Right lobe of liver (tissue), 4 donors: ENCODE measurements at regions not wholly inside any gene's neighbourhood (a gene's known extent, or its start where the extent isn't known, plus 50 kb on each side); places are given as distances from the start of the nearest gene placed in this dataset.

Source experiments
- CTCF ChIP-seq, 4 donors: fragments of 200-600 bp in 3 of 4; fragments of 450-650 bp in 1 of 4; IDR thresholded peaks; one replicate each; pipeline versions ENCODE4 v1.5.1 to v1.8.0; 2016 to 2022; ENCODE audit warnings: antibody characterized with exemption in 4 of 4, mild to moderate bottlenecking in 2 of 4
- POLR2A ChIP-seq: fragments of 450-650 bp; IDR thresholded peaks from one replicate; pipeline ENCODE4 v1.6.1; 2017; ENCODE audit warnings: antibody characterized with exemption, mild to moderate bottlenecking
- donor health status: DM: no; HTN: no; CAD: no.
- donor health status: DM: no; HTN: no; CAD: no.
- donor health status: DM: no; HTN: yes; CAD: no.

DNA sequence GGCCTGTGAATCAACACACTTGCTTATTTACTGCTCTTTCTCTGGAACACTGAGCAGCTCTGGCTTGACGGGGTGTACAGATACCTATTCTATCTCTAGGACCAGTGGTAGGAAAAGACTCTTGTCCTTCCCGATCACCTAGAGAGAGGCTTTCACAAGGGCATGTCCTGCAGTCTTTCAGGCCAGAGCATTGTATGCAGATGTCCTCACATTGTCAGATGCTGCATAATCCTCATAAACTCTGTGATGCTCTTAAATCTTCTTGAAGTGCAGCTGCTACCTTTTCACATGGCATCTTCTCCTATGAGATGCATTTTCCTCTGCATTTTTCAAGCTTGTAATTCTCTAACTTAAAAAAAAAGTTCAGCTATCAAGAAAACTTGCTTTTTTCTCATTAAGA lies 369.4 kb downstream of the OLFM4 start:
- TF ChIP-seq CTCF (IDR thresholded peaks at IDR 0.05) (no peak), POLR2A (no peak)
